ENCODE measurements at regions not wholly inside any gene's neighbourhood (a gene's known extent, or its start where the extent isn't known, plus 50 kb on each side); places are given as distances from the start of the nearest gene placed in this dataset.

DNA sequence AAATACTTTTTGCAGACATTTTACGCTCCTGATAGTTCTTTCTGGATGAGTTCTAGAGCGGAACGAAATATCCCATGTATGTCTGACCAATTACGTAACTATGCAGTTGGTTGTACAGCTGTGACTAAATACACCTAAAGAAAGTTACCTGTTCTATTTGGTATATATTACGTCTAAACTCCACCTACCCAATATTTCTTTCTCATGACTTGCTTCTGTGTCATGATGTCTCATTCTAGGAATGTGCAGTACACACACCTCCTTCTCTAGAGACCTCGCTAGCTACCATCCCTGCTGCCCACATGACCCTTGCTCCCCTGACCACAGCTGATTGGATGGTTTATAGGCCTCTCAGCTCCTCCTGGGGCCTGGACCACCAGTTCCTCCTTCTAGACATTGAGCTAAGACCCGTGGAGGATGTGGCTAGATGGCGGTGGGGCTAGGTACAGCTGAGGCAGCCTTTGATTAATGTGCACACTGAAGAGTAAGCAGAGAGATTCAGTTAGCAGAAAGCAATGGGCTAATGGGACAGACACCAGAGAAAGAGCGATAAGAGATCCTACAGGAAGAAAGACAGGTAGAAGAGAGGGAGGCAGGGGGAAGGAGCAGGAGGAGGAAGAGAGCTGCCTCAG, 422.1 kb downstream of the COG6 start:
- TF ChIP-seq, protein P1, sequence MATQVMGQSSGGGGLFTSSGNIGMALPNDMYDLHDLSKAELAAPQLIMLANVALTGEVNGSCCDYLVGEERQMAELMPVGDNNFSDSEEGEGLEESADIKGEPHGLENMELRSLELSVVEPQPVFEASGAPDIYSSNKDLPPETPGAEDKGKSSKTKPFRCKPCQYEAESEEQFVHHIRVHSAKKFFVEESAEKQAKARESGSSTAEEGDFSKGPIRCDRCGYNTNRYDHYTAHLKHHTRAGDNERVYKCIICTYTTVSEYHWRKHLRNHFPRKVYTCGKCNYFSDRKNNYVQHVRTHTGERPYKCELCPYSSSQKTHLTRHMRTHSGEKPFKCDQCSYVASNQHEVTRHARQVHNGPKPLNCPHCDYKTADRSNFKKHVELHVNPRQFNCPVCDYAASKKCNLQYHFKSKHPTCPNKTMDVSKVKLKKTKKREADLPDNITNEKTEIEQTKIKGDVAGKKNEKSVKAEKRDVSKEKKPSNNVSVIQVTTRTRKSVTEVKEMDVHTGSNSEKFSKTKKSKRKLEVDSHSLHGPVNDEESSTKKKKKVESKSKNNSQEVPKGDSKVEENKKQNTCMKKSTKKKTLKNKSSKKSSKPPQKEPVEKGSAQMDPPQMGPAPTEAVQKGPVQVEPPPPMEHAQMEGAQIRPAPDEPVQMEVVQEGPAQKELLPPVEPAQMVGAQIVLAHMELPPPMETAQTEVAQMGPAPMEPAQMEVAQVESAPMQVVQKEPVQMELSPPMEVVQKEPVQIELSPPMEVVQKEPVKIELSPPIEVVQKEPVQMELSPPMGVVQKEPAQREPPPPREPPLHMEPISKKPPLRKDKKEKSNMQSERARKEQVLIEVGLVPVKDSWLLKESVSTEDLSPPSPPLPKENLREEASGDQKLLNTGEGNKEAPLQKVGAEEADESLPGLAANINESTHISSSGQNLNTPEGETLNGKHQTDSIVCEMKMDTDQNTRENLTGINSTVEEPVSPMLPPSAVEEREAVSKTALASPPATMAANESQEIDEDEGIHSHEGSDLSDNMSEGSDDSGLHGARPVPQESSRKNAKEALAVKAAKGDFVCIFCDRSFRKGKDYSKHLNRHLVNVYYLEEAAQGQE (IDR thresholded peaks at IDR 0.05; ENCODE audit: insufficient read depth in 1 of 2, low read depth in 2 of 2, low read length in 2 of 2) = no peak
- no peak for TF ChIP-seq SIN3A (IDR thresholded peaks at IDR 0.05; ENCODE audit: borderline replicate concordance, insufficient read depth, low read length)

Measured in PFSK-1 (cell line).